Gastroesophageal sphincter (tissue), 3 donors: ENCODE measurements at regions not wholly inside any gene's neighbourhood (a gene's known extent, or its start where the extent isn't known, plus 50 kb on each side); places are given as distances from the start of the nearest gene placed in this dataset.

ENCODE experiments used
- POLR2A ChIP-seq, 2 donors: fragments of 450-650 bp; IDR thresholded peaks; one replicate each; pipeline ENCODE4 v1.6.1; 2017; ENCODE audit warnings: antibody characterized with exemption in 2 of 2, mild to moderate bottlenecking in 2 of 2, moderate library complexity in 1 of 2
- TF ChIP-seq, protein P1 (sequence below), 4 experiments: fragments of 200-600 bp in 2 of 4; fragments of 450-650 bp in 2 of 4; sonication (generic) in 1 of 4; IDR thresholded peaks; one replicate each; pipeline ENCODE4 v1.5.1; 2017 to 2019; ENCODE audit warnings: antibody characterized with exemption in 4 of 4, mild to moderate bottlenecking in 2 of 4, moderate library complexity in 2 of 4

DNA sequence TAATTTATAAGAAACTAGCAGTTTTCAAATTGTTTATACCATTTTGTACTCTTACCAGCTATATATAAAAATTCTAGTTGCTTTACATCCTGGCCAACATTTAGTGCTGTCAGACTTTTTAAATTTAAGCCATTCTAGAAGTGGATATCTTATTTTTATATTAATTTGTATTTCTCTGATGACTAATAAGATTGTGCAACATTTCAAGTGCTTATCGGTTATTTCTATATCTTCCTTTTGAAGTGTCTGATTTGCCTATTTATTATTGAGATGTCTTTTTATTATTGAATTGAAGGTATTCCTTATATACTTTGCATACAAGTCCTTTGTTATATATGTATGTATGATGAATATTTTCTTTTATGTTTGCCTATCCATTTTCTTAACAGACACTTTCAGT is 324.0 kb downstream of the ELAVL2 start:
- TF ChIP-seq, protein P1, sequence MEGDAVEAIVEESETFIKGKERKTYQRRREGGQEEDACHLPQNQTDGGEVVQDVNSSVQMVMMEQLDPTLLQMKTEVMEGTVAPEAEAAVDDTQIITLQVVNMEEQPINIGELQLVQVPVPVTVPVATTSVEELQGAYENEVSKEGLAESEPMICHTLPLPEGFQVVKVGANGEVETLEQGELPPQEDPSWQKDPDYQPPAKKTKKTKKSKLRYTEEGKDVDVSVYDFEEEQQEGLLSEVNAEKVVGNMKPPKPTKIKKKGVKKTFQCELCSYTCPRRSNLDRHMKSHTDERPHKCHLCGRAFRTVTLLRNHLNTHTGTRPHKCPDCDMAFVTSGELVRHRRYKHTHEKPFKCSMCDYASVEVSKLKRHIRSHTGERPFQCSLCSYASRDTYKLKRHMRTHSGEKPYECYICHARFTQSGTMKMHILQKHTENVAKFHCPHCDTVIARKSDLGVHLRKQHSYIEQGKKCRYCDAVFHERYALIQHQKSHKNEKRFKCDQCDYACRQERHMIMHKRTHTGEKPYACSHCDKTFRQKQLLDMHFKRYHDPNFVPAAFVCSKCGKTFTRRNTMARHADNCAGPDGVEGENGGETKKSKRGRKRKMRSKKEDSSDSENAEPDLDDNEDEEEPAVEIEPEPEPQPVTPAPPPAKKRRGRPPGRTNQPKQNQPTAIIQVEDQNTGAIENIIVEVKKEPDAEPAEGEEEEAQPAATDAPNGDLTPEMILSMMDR (IDR thresholded peaks at IDR 0.05): no peak
- no peak for TF ChIP-seq POLR2A (IDR thresholded peaks at IDR 0.05)
